A549 (cell line): ENCODE measurements at regions not wholly inside any gene's neighbourhood (a gene's known extent, or its start where the extent isn't known, plus 50 kb on each side); places are given as distances from the start of the nearest gene placed in this dataset.

Source experiments
- ATAC-seq, 2 experiments: fragments of 200-7000 bp in 1 of 2; fragments of >200 bp in 1 of 2; cut with Nextera tagmentation in 1 of 2; cut with Tn5 transposase in 1 of 2; 3 replicates each; pipeline versions ENCODE4 v1.8.0 to v1.9.1; 2018 to 2020; ENCODE audit warnings: mild to moderate bottlenecking in 1 of 2, moderate library complexity in 1 of 2
- CTCF ChIA-PET: fragments of 300-600 bp; sonication (Branson Sonifier 250); formaldehyde crosslinking; extraction: SDS; loops from one replicate; lab custom pipeline; 2021; ENCODE audit warnings: antibody characterized with exemption, inconsistent platforms; lab: Yijun Ruan, JAX
- POLR2A ChIA-PET: fragments of 350-600 bp; formaldehyde crosslinking; extraction: SDS; loops from one replicate; lab custom pipeline; 2021; ENCODE audit warnings: antibody characterized with exemption, inconsistent platforms; lab: Yijun Ruan, JAX
- DNase-seq, 2 experiments: peaks; one replicate each; pipeline versions ENCODE4 v3.0.0 to v3.0.0-alpha.2; 2011 to 2016; ENCODE audit warnings: low read depth in 1 of 2, low spot score in 1 of 2
- FAIRE-seq: peaks from 2 replicates; lab custom pipeline; 2011; peaks lifted over from hg19 to GRCh38; lab: Jason Lieb, UNC
- H3K27ac ChIP-seq, 2 experiments: fragments of >200 bp; sonication (Bioruptor Twin); formaldehyde crosslinking; 3 replicates each; pipeline ENCODE4 v1.5.1; 2016 to 2017
- H3K4me1 ChIP-seq: fragments of >200 bp; sonication (Bioruptor Twin); formaldehyde crosslinking; 3 replicates; pipeline ENCODE4 v1.6.1; 2016
- H3K4me2 ChIP-seq: fragments of >200 bp; sonication (Bioruptor Twin); formaldehyde crosslinking; 3 replicates; pipeline ENCODE4 v1.6.1; 2016
- H3K4me3 ChIP-seq: fragments of >200 bp; sonication (Bioruptor Twin); formaldehyde crosslinking; 3 replicates; pipeline ENCODE4 v1.5.1; 2016
- H3K9me3 ChIP-seq: fragments of >200 bp; sonication (Bioruptor Twin); formaldehyde crosslinking; 3 replicates; pipeline ENCODE4 v1.6.1; 2016
- CEBPB ChIP-seq, 2 experiments: fragments of >200 bp in 1 of 2; sonication (Bioruptor Twin) in 1 of 2; formaldehyde crosslinking in 1 of 2; IDR thresholded peaks; 2 replicates each; pipeline ENCODE4 v1.6.1; 2012 to 2016
- FOSB ChIP-seq: fragments of 250-450 bp; sonication (Bioruptor Pico); IDR thresholded peaks from 2 replicates; pipeline ENCODE4 v1.5.0; 2020; ENCODE audit warnings: mild to moderate bottlenecking, moderate library complexity
- GATA3 ChIP-seq: IDR thresholded peaks from 2 replicates; pipeline ENCODE4 v1.6.1; 2012; ENCODE audit warnings: borderline replicate concordance
- HOXA7 ChIP-seq: fragments of 250-450 bp; sonication (Bioruptor Pico); IDR thresholded peaks from 2 replicates; pipeline ENCODE4 v1.5.0; 2020; ENCODE audit warnings: mild to moderate bottlenecking, moderate library complexity
- HOXB5 ChIP-seq: fragments of 250-450 bp; sonication (Bioruptor Pico); IDR thresholded peaks from 2 replicates; pipeline ENCODE4 v1.5.0; 2020; ENCODE audit warnings: mild to moderate bottlenecking, moderate library complexity
- KDM1A ChIP-seq: fragments of 200-600 bp; sonication (generic); IDR thresholded peaks from 2 replicates; pipeline ENCODE4 v1.6.1; 2016; ENCODE audit warnings: low read depth, mild to moderate bottlenecking
- NFE2L2 ChIP-seq: fragments of 150-350 bp; conservative IDR thresholded peaks from 2 replicates; pipeline ENCODE4 v1.6.1; 2014; ENCODE audit warnings: low read length
- NPAS2 ChIP-seq: fragments of 250-450 bp; sonication (Bioruptor Pico); IDR thresholded peaks from 2 replicates; pipeline ENCODE4 v1.8.0; 2022; ENCODE audit warnings: mild to moderate bottlenecking, moderate library complexity, borderline replicate concordance
- NR3C1 ChIP-seq: fragments of >200 bp; sonication (Bioruptor Twin); formaldehyde crosslinking; IDR thresholded peaks from 3 replicates; pipeline ENCODE4 v1.6.1; 2017
- PHF8 ChIP-seq: fragments of 200-600 bp; sonication (generic); IDR thresholded peaks from 2 replicates; pipeline ENCODE4 v1.6.1; 2016; ENCODE audit warnings: low read depth, mild to moderate bottlenecking, antibody characterized with exemption, moderate library complexity, borderline replicate concordance
- POLR2A ChIP-seq: IDR thresholded peaks from 2 replicates; pipeline ENCODE4 v1.6.1; 2012; ENCODE audit warnings: mild to moderate bottlenecking, low read length
- POLR2AphosphoS2 ChIP-seq: conservative IDR thresholded peaks from 2 replicates; pipeline ENCODE4 v1.6.1; 2012; ENCODE audit warnings: low read length, improper control_type of control experiment, inconsistent platforms
- RAD21 ChIP-seq, 2 experiments: fragments of >200 bp in 1 of 2; sonication (Bioruptor Twin) in 1 of 2; formaldehyde crosslinking in 1 of 2; IDR thresholded peaks in 1 of 2; conservative IDR thresholded peaks in 1 of 2; 2 replicates in 1 of 2; 3 replicates in 1 of 2; pipeline ENCODE4 v1.6.1; 2012 to 2018; ENCODE audit warnings: inconsistent platforms in 1 of 2
- RFX5 ChIP-seq: fragments of 450-650 bp; IDR thresholded peaks from 2 replicates; pipeline ENCODE4 v1.7.1; 2014; ENCODE audit warnings: antibody characterized with exemption, mild to moderate bottlenecking, moderate library complexity
- TFCP2L1 ChIP-seq: fragments of 250-450 bp; sonication (Bioruptor Pico); IDR thresholded peaks from 2 replicates; pipeline ENCODE4 v1.5.0; 2021; ENCODE audit warnings: mild to moderate bottlenecking
- ZFP36 ChIP-seq: fragments of 450-650 bp; IDR thresholded peaks from 2 replicates; pipeline ENCODE4 v1.6.1; 2014; ENCODE audit warnings: borderline replicate concordance; ENCODE audit not compliant: partially characterized antibody
- WGBS: methylation state at CpG from one replicate; pipeline ENCODE4 v1.1.6; 2017; ENCODE audit errors: missing lambda C conversion rate; 5-methylcytosine and 5-hydroxymethylcytosine counted together
- TF ChIP-seq, protein P1 (sequence below): fragments of 150-350 bp; IDR thresholded peaks from 2 replicates; pipeline ENCODE4 v1.6.1; 2014; ENCODE audit warnings: low read depth, mild to moderate bottlenecking, low read length
- TF ChIP-seq, protein P2 (sequence below): IDR thresholded peaks from 2 replicates; pipeline ENCODE4 v1.6.1; 2012
- TF ChIP-seq, protein P3 (sequence below): fragments of 250-450 bp; sonication (Bioruptor Pico); IDR thresholded peaks from 2 replicates; pipeline ENCODE4 v1.5.0; 2020; ENCODE audit warnings: low read depth, mild to moderate bottlenecking, moderate library complexity
- TF ChIP-seq, protein P4 (sequence below): fragments of 250-450 bp; sonication (Bioruptor Pico); IDR thresholded peaks from 2 replicates; pipeline ENCODE4 v1.5.0; 2021; ENCODE audit warnings: mild to moderate bottlenecking, moderate library complexity, borderline replicate concordance
- TF ChIP-seq, protein P5 (sequence below): fragments of >200 bp; sonication (Bioruptor Twin); formaldehyde crosslinking; IDR thresholded peaks from 3 replicates; pipeline ENCODE4 v1.5.1; 2016
- TF ChIP-seq, protein P6 (sequence below): IDR thresholded peaks from 2 replicates; pipeline ENCODE4 v1.6.1; 2012; ENCODE audit warnings: low read depth, borderline replicate concordance

DNA sequence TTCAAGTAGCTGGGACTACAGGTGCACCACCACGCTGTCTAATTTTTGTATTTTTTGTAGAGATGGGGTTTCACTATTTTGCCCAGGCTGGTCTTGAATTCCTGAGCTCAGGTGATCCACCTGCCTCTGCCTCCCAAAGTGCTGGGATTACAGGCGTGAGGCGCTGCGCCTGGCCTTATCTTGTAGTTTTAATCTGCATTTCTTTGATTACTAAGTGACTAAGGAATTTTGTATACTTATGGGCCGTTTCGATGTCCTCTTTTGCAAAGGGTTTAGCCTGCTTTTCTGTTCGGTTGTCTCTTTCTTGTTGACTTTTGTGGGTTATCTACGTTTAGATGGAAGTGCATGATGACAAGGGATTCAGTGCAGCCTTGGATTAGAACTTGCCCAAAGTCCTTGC is 500.6 kb downstream of the QKI start:
- 17% methylated on average over 8 of the region's 8 CpGs for WGBS
- DNase-seq = no peak
- no peak for ATAC-seq
- H3K4me1 ChIP-seq = no peaks in the 10 kb centered on the region
- ChIA-PET POLR2A (no interaction called here), CTCF (no interaction called here)
- H3K4me2 ChIP-seq = no peak overlapping the region
- H3K9me3 ChIP-seq = no peaks in the 10 kb centered on the region
- no peak overlapping the region for H3K4me3 ChIP-seq
- no peak for FAIRE-seq
- no peak overlapping the region for H3K27ac ChIP-seq
- TF ChIP-seq, protein P1, sequence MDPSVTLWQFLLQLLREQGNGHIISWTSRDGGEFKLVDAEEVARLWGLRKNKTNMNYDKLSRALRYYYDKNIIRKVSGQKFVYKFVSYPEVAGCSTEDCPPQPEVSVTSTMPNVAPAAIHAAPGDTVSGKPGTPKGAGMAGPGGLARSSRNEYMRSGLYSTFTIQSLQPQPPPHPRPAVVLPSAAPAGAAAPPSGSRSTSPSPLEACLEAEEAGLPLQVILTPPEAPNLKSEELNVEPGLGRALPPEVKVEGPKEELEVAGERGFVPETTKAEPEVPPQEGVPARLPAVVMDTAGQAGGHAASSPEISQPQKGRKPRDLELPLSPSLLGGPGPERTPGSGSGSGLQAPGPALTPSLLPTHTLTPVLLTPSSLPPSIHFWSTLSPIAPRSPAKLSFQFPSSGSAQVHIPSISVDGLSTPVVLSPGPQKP = no peak
- TF ChIP-seq PHF8 (no peak), NR3C1 (no peak), POLR2AphosphoS2 (no peak)
- TF ChIP-seq, protein P2, sequence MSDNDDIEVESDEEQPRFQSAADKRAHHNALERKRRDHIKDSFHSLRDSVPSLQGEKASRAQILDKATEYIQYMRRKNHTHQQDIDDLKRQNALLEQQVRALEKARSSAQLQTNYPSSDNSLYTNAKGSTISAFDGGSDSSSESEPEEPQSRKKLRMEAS = no peak

DNA sequence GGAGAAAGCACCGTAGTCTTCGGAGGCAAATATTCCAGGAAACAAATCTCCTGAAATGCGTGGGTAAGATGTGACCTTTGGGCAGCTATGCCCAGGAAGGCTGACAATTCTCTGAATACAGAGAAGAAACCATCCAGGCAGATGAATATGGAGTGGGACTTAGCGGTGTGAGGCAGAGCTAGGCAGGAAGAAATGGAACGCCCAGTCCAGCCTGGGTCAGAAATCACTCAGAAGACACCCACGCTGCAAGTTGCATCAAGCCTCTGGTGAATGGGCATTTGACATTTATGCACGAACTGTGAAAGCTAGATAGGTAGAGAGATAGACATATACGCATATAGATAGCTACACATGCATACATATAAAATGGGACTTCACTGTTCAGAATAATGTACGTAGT is 498.5 kb downstream of the QKI start:
- WGBS = 28% methylated on average over 9 of the region's 9 CpGs
- no peak for TF ChIP-seq NPAS2 (CRISPR knock-in tag)
- TF ChIP-seq, all 56 proteins: peak for 0
- Histone ChIP-seq H3K4me2 (no peak overlapping the region), H3K9me3 (no peaks in the 10 kb centered on the region), H3K27ac (no peak overlapping the region), H3K4me1 (no peaks in the 10 kb centered on the region), H3K4me3 (no peak overlapping the region)
- DNase-seq = no peak
- ChIA-PET CTCF (no interaction called here), POLR2A (no interaction called here)
- no peak for ATAC-seq
- FAIRE-seq = no peak

DNA sequence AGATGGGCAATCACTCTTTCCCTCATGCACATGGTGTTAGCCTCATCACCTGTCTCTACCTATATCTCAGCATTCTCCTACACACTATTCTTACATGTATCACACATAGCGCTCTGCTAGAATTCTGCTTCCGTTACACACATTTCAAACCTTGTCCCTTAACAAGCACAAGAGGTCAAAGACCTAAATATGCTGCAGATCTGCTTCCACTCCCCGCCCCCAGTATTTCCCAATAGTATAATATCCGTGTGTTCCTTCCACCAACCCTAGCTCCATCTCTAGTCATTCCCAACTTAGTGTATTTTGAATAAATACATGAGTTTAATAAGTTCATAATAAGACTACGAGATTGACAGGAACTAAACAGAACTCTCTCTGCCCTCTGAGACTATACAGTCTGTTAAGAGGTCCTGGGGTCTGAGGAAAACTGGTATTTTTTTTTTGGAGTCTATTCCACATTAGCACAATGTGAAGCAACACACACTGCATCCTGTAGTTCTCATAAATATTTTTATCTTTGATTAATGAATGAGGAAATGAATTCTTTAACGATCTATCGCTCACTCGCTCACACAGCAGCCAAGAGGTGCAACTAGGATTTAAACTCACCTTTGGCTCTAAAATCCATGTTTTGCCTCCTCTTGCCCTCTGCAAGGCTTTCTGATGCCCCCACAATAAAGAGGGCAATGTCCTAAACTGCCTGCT is 491.6 kb downstream of the QKI start:
- TF ChIP-seq PHF8 (no peak), NFE2L2 (no peak), POLR2A (no peak), GATA3 (no peak), HOXB5 (CRISPR knock-in tag) (no peak), HOXA7 (CRISPR knock-in tag) (no peak)
- TF ChIP-seq, protein P3, sequence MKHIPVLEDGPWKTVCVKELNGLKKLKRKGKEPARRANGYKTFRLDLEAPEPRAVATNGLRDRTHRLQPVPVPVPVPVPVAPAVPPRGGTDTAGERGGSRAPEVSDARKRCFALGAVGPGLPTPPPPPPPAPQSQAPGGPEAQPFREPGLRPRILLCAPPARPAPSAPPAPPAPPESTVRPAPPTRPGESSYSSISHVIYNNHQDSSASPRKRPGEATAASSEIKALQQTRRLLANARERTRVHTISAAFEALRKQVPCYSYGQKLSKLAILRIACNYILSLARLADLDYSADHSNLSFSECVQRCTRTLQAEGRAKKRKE (CRISPR knock-in tag) = no peak
- no peak overlapping the region for H3K4me3 ChIP-seq
- DNase-seq (no peak), FAIRE-seq (no peak), ATAC-seq (no peak)
- H3K4me1 ChIP-seq = no peaks in the 10 kb centered on the region
- ChIA-PET POLR2A (no interaction called here), CTCF (no interaction called here)
- H3K4me2 ChIP-seq = no peak overlapping the region
- WGBS = 56% methylated on average over 8 of the region's 8 CpGs
- no peaks in the 10 kb centered on the region for H3K9me3 ChIP-seq
- no peak overlapping the region for H3K27ac ChIP-seq

DNA sequence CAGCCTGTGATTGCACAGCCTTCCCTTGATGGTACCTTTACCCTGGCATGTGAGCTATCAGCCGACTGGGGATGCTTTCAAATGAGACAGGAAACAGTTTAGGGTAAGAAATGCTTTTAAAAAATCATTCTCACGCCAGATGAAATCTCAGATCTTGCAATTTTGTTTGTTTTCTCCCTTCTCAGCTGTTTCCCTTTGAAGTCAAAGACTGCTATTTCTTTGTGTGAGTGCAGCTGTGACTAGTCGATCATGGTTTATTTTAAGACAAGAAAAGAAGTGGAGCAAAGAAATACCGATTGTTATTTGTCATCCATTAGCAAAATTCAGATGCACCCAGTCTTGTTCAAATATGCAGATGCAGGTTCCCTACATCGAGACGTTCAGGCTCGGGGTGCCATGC is 489.7 kb downstream of the QKI start:
- no peak for ATAC-seq
- no peaks in the 10 kb centered on the region for H3K9me3 ChIP-seq
- POLR2A ChIA-PET = no interaction called here
- no peak overlapping the region for H3K4me2 ChIP-seq
- CTCF ChIA-PET = no interaction called here
- WGBS = 6% methylated on average over 7 of the region's 7 CpGs
- FAIRE-seq = no peak
- no peak overlapping the region for H3K4me3 ChIP-seq
- H3K27ac ChIP-seq = no peak overlapping the region
- DNase-seq = no peak
- no peaks in the 10 kb centered on the region for H3K4me1 ChIP-seq
- no peak for TF ChIP-seq FOSB (CRISPR knock-in tag)
- TF ChIP-seq PHF8 = no peak
- no peak for TF ChIP-seq CEBPB (IDR thresholded peaks at IDR 0.05)
- TF ChIP-seq RAD21 (conservative IDR thresholded peaks at IDR 0.05 in 1 of 2, IDR thresholded peaks at IDR 0.05 in 1 of 2) = no peak
- TF ChIP-seq, protein P4, sequence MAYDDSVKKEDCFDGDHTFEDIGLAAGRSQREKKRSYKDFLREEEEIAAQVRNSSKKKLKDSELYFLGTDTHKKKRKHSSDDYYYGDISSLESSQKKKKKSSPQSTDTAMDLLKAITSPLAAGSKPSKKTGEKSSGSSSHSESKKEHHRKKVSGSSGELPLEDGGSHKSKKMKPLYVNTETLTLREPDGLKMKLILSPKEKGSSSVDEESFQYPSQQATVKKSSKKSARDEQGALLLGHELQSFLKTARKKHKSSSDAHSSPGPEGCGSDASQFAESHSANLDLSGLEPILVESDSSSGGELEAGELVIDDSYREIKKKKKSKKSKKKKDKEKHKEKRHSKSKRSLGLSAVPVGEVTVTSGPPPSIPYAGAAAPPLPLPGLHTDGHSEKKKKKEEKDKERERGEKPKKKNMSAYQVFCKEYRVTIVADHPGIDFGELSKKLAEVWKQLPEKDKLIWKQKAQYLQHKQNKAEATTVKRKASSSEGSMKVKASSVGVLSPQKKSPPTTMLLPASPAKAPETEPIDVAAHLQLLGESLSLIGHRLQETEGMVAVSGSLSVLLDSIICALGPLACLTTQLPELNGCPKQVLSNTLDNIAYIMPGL = no peak
- TF ChIP-seq KDM1A = no peak
- no peak for TF ChIP-seq ZFP36
- no peak for TF ChIP-seq TFCP2L1 (CRISPR knock-in tag)
- TF ChIP-seq, protein P5, sequence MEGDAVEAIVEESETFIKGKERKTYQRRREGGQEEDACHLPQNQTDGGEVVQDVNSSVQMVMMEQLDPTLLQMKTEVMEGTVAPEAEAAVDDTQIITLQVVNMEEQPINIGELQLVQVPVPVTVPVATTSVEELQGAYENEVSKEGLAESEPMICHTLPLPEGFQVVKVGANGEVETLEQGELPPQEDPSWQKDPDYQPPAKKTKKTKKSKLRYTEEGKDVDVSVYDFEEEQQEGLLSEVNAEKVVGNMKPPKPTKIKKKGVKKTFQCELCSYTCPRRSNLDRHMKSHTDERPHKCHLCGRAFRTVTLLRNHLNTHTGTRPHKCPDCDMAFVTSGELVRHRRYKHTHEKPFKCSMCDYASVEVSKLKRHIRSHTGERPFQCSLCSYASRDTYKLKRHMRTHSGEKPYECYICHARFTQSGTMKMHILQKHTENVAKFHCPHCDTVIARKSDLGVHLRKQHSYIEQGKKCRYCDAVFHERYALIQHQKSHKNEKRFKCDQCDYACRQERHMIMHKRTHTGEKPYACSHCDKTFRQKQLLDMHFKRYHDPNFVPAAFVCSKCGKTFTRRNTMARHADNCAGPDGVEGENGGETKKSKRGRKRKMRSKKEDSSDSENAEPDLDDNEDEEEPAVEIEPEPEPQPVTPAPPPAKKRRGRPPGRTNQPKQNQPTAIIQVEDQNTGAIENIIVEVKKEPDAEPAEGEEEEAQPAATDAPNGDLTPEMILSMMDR = no peak
- no peak for TF ChIP-seq RFX5
- TF ChIP-seq, protein P1 = no peak
- TF ChIP-seq, protein P6, sequence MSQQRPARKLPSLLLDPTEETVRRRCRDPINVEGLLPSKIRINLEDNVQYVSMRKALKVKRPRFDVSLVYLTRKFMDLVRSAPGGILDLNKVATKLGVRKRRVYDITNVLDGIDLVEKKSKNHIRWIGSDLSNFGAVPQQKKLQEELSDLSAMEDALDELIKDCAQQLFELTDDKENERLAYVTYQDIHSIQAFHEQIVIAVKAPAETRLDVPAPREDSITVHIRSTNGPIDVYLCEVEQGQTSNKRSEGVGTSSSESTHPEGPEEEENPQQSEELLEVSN = no peak
